PC-9 (cell line): ENCODE measurements at regions not wholly inside any gene's neighbourhood (a gene's known extent, or its start where the extent isn't known, plus 50 kb on each side); places are given as distances from the start of the nearest gene placed in this dataset.

Experiments used
- EZH2 ChIP-seq: fragments of 200-600 bp; sonication (generic); IDR thresholded peaks from 2 replicates; pipeline ENCODE4 v1.8.0; 2017; ENCODE audit warnings: antibody characterized with exemption, low read depth
- TF ChIP-seq, protein P1 (sequence below): fragments of 200-600 bp; sonication (generic); conservative IDR thresholded peaks from 2 replicates; pipeline ENCODE4 v1.6.1; 2017; ENCODE audit warnings: mixed run types, antibody characterized with exemption, mild to moderate bottlenecking, moderate library complexity

DNA sequence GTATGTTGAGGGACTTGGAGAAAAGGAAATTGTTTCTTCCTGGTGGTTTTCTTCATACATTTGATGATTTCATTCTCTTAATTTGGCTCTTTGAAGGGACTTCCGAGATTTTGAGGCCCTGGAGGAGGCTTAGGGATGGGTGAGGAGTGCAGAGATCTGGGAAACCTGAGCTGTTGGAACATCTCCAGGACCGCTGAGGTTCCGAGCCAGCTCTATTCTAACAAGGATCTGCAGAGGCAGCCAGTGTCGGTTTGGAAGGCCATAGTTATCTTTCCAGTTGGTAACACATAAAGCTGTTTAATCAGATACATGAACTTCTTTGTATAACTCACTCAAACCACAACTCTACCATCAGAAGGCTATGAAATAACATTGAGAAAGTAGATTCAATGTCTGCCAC lies 70.3 kb upstream of the UPP2 start:
- TF ChIP-seq, protein P1, sequence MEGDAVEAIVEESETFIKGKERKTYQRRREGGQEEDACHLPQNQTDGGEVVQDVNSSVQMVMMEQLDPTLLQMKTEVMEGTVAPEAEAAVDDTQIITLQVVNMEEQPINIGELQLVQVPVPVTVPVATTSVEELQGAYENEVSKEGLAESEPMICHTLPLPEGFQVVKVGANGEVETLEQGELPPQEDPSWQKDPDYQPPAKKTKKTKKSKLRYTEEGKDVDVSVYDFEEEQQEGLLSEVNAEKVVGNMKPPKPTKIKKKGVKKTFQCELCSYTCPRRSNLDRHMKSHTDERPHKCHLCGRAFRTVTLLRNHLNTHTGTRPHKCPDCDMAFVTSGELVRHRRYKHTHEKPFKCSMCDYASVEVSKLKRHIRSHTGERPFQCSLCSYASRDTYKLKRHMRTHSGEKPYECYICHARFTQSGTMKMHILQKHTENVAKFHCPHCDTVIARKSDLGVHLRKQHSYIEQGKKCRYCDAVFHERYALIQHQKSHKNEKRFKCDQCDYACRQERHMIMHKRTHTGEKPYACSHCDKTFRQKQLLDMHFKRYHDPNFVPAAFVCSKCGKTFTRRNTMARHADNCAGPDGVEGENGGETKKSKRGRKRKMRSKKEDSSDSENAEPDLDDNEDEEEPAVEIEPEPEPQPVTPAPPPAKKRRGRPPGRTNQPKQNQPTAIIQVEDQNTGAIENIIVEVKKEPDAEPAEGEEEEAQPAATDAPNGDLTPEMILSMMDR = no peak
- no peak for TF ChIP-seq EZH2
